TTC549 (cell line): ENCODE measurements at regions not wholly inside any gene's neighbourhood (a gene's known extent, or its start where the extent isn't known, plus 50 kb on each side); places are given as distances from the start of the nearest gene placed in this dataset.

Experiments
- FAIRE-seq: peaks from 2 replicates; lab custom pipeline; 2012; peaks lifted over from hg19 to GRCh38; lab: Jason Lieb, UNC

- FAIRE-seq = no peak
Measured at GRCh38 chr11:92841719-92842118, 127.7 kb upstream of the MTNR1B start.

- no peak for FAIRE-seq
Measured at GRCh38 chr11:92843455-92843854, 126.0 kb upstream of the MTNR1B start.

- no peak for FAIRE-seq
Measured at GRCh38 chr11:92844197-92844596, 125.3 kb upstream of the MTNR1B start.

GRCh38 chr11:92845390-92845789 is 124.1 kb upstream of the MTNR1B start:
- FAIRE-seq = no peak

- FAIRE-seq = no peak
Measured at GRCh38 chr11:92845805-92846204, 123.6 kb upstream of the MTNR1B start.

GRCh38 chr11:92846491-92847125 is 122.8 kb upstream of the MTNR1B start:
- FAIRE-seq = no peak

- no peak for FAIRE-seq
Measured at GRCh38 chr11:92848578-92848977, 120.9 kb upstream of the MTNR1B start.

GRCh38 chr11:92850296-92850826 is 119.1 kb upstream of the MTNR1B start:
- no peak for FAIRE-seq

GRCh38 chr11:92852229-92852628 is 117.2 kb upstream of the MTNR1B start:
- FAIRE-seq = no peak

- no peak for FAIRE-seq
Measured at GRCh38 chr11:92852946-92853345, 116.5 kb upstream of the MTNR1B start.

GRCh38 chr11:92854162-92854561 is 115.3 kb upstream of the MTNR1B start:
- no peak for FAIRE-seq

- no peak for FAIRE-seq
Measured at GRCh38 chr11:92854952-92855351, 114.5 kb upstream of the MTNR1B start.

- no peak for FAIRE-seq
Measured at GRCh38 chr11:92855607-92856405, 113.6 kb upstream of the MTNR1B start.

GRCh38 chr11:92857407-92857806 is 112.0 kb upstream of the MTNR1B start:
- no peak for FAIRE-seq

GRCh38 chr11:92859156-92859690 is 110.2 kb upstream of the MTNR1B start:
- FAIRE-seq = no peak

- no peak for FAIRE-seq
Measured at GRCh38 chr11:92861634-92862033, 107.8 kb upstream of the MTNR1B start.

- no peak for FAIRE-seq
Measured at GRCh38 chr11:92865352-92865751, 104.1 kb upstream of the MTNR1B start.

- no peak for FAIRE-seq
Measured at GRCh38 chr11:92866679-92867282, 102.7 kb upstream of the MTNR1B start.

- no peak for FAIRE-seq
Measured at GRCh38 chr11:92867913-92868619, 101.4 kb upstream of the MTNR1B start.

GRCh38 chr11:92869716-92870115 is 99.7 kb upstream of the MTNR1B start:
- no peak for FAIRE-seq

- no peak for FAIRE-seq
Measured at GRCh38 chr11:92870196-92870832, 99.1 kb upstream of the MTNR1B start.

- FAIRE-seq = no peak
Measured at GRCh38 chr11:92873551-92873950, 95.9 kb upstream of the MTNR1B start.
